Ascending aorta (tissue), 2 donors: ENCODE measurements at regions not wholly inside any gene's neighbourhood (a gene's known extent, or its start where the extent isn't known, plus 50 kb on each side); places are given as distances from the start of the nearest gene placed in this dataset.
A peak's percentile ranks its signal among the peaks of the same experiment; 100 is the strongest.

Source experiments
- DNase-seq, 2 donors: peaks; one replicate each; pipeline ENCODE4 v3.0.0-alpha.2; 2019; ENCODE audit warnings: low spot score in 2 of 2
- H3K27ac ChIP-seq, 2 donors: fragments of 200-600 bp; sonication (generic); one replicate each; pipeline ENCODE4 v1.5.1; 2016 to 2017; ENCODE audit warnings: mild to moderate bottlenecking in 1 of 2
- H3K27me3 ChIP-seq: fragments of 200-600 bp; sonication (generic); one replicate; pipeline ENCODE4 v1.5.1; 2017
- H3K36me3 ChIP-seq, 2 donors: fragments of 200-600 bp; sonication (generic); one replicate each; pipeline ENCODE4 v1.5.1; 2016
- H3K4me1 ChIP-seq, 2 donors: fragments of 200-600 bp; sonication (generic); one replicate each; pipeline ENCODE4 v1.5.1; 2016 to 2017; ENCODE audit warnings: mild to moderate bottlenecking in 1 of 2
- H3K4me3 ChIP-seq, 2 donors: fragments of 200-600 bp; sonication (generic); one replicate each; pipeline ENCODE4 v1.5.1; 2016 to 2017; ENCODE audit warnings: mild to moderate bottlenecking in 1 of 2
- H3K9me3 ChIP-seq, 2 donors: fragments of 200-600 bp; sonication (generic); one replicate each; pipeline ENCODE4 v1.5.1; 2016
- CTCF ChIP-seq, 3 experiments: fragments of 200-600 bp in 2 of 3; fragments of 450-650 bp in 1 of 3; sonication (generic) in 2 of 3; IDR thresholded peaks; one replicate each; pipeline ENCODE4 v1.5.1; 2016 to 2019; ENCODE audit warnings: antibody characterized with exemption in 3 of 3, mild to moderate bottlenecking in 1 of 3, moderate library complexity in 1 of 3
- intact Hi-C: fragments of 100-400 bp; cut with DNase I; formaldehyde crosslinking; loops from one replicate; pipeline ENCODE4 v1.15.1; 2023

DNA sequence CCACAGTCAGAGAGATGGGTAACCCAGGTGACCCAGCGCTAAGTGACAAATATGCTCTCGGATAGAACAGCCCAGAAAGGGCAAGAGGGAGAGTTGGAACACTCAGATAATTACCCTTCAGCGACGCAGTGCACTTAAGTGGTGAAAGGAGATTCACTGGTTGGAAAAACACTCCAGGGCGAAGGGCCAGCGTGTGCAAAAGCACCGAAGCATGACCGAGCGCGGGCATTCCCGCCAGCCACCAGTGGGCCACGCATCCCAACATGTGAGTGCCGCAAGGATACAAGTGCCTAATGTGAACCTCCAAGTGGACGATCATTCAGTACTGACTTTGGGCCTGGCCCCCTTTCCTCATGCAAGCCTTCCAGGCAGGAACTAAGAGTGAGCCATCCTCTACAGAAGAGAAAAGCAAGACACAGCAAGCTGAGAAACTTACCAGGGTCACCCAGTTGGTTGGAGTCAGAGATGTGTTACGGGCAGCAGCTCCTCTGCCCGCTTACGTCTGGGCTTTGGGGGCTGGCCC lies 258.4 kb downstream of the C16orf95 start:
- intact Hi-C loops, result no loop called here
- TF ChIP-seq CTCF (IDR thresholded peaks at IDR 0.05), result no peak
- peaks cover 0 to 14% of the 10 kb centered on the region in 2 donors for H3K4me1 ChIP-seq
- no peaks in the 10 kb centered on the region for H3K9me3 ChIP-seq
- no peak overlapping the region for H3K4me3 ChIP-seq
- no peaks in the 10 kb centered on the region for H3K27me3 ChIP-seq
- H3K27ac ChIP-seq, result peak overlapping the region in 1 of 2 donors; percentile 90
- H3K36me3 ChIP-seq, result no peaks in the 10 kb centered on the region
- DNase-seq, result peak in 1 of 2 donors; percentile 55

GRCh38 chr16:87060034-87060986 lies 256.9 kb downstream of the C16orf95 start:
- Histone ChIP-seq H3K4me1 (peaks cover 0 to 14% of the 10 kb centered on the region in 2 donors), H3K9me3 (no peaks in the 10 kb centered on the region), H3K27me3 (no peaks in the 10 kb centered on the region), H3K4me3 (peak overlapping the region; percentile 40 to 66), H3K27ac (peak overlapping the region; percentile 86 to 90), H3K36me3 (no peaks in the 10 kb centered on the region)
- peak in 1 of 2 donors; percentile 85 for DNase-seq
- TF ChIP-seq CTCF (IDR thresholded peaks at IDR 0.05), result peak in 2 of 3 experiments; percentile 56 to 63
- intact Hi-C loops, result loop anchor here (1.0 to 5.0 kb wide), 6 partner anchors 128 to 398 kb away; no protein-coding TSS in a partner anchor

GRCh38 chr16:87061243-87061920 lies 255.8 kb downstream of the C16orf95 start:
- no peak for DNase-seq
- TF ChIP-seq CTCF (IDR thresholded peaks at IDR 0.05), result no peak
- peak overlapping the region; percentile 86 to 90 for H3K27ac ChIP-seq
- H3K27me3 ChIP-seq, result no peaks in the 10 kb centered on the region
- peaks cover 0 to 14% of the 10 kb centered on the region in 2 donors for H3K4me1 ChIP-seq
- H3K9me3 ChIP-seq, result no peaks in the 10 kb centered on the region
- peak overlapping the region in 1 of 2 donors; percentile 66 for H3K4me3 ChIP-seq
- no peaks in the 10 kb centered on the region for H3K36me3 ChIP-seq
- intact Hi-C loops, result loop anchor here (2.0 to 5.0 kb wide), 5 partner anchors 129 to 399 kb away; no protein-coding TSS in a partner anchor

DNA sequence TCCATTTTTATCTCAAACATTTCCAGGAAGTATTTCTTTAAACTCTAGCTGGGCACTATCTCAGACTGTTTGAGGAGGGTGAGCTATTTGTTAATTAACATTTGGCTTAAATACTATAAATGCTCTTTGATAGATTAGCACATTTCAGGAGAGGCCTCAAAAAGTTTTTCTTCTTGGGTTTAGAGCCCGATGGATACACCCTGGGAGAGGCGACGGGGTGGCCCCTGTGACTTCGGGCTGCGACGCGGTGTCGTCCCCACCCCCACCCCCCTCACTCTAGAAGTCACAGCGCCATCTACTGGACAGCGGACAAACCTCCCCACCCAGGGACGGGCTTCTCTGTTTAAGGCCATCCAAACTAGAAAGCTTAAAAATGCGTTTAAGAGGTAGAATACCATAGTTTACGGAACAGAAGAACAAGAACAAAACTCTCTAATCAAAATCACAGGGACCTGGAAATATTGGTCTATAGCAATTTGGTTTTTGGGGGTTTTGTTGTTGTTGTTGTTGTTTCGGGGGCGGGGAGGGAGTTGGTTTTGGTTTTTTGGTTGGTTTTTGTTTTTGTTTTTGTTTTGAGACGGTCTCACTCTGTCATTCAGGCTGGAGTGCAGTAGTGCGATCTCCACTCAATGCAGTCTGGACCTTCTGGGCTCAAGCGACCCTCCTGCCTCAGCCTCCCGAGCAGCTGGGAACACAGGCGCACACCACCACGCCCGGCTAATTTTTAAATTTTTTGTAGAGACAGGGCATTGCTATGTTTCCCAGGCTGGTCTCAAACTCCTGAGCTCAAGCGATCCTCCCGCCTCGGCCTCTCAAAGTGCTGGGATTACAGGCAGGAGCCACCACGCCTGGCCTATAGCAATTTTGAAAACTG lies 254.4 kb downstream of the C16orf95 start:
- Histone ChIP-seq H3K27ac (peak overlapping the region; percentile 86 to 90), H3K36me3 (no peaks in the 10 kb centered on the region), H3K4me1 (peaks cover 0 to 14% of the 10 kb centered on the region in 2 donors), H3K4me3 (peak overlapping the region; percentile 11 to 66), H3K9me3 (no peaks in the 10 kb centered on the region), H3K27me3 (no peaks in the 10 kb centered on the region)
- intact Hi-C loops, result loop anchor here (5.0 kb wide), 3 partner anchors 131 to 401 kb away; no protein-coding TSS in a partner anchor
- peak; percentile 86 to 91 (median 88) for TF ChIP-seq CTCF (IDR thresholded peaks at IDR 0.05)
- DNase-seq, result peak in 1 of 2 donors; percentile 89
